H9 (cell line): ENCODE measurements at regions not wholly inside any gene's neighbourhood (a gene's known extent, or its start where the extent isn't known, plus 50 kb on each side); places are given as distances from the start of the nearest gene placed in this dataset.

ENCODE experiments used
- DNase-seq: peaks from one replicate; pipeline ENCODE4 v3.0.0-alpha.2; 2017
- H2AFZ ChIP-seq: one replicate; pipeline ENCODE4 v1.6.1; 2013; ENCODE audit warnings: mild to moderate bottlenecking, low read length, control low read depth, moderate library complexity
- H2AK5ac ChIP-seq: 2 replicates; pipeline ENCODE4 v1.6.1; 2013; ENCODE audit warnings: low read length, control low read depth, mixed read lengths; ENCODE audit not compliant: insufficient read length
- H2BK120ac ChIP-seq: one replicate; pipeline ENCODE4 v1.6.1; 2013; ENCODE audit warnings: low read depth, mild to moderate bottlenecking, low read length, control low read depth, inconsistent platforms; ENCODE audit not compliant: poor library complexity, severe bottlenecking
- H2BK12ac ChIP-seq: 2 replicates; pipeline ENCODE4 v1.6.1; 2013; ENCODE audit warnings: low read length, control low read depth, mixed read lengths, low read depth; ENCODE audit not compliant: insufficient read length
- H2BK15ac ChIP-seq: 2 replicates; pipeline ENCODE4 v1.6.1; 2013; ENCODE audit warnings: low read depth, low read length, control low read depth
- H2BK20ac ChIP-seq: one replicate; pipeline ENCODE4 v1.6.1; 2013; ENCODE audit warnings: low read depth, mild to moderate bottlenecking, low read length, control low read depth, inconsistent platforms; ENCODE audit not compliant: poor library complexity, severe bottlenecking
- H2BK5ac ChIP-seq: 2 replicates; pipeline ENCODE4 v1.6.1; 2013; ENCODE audit warnings: low read length, control low read depth, mixed read lengths; ENCODE audit not compliant: insufficient read length
- H3K14ac ChIP-seq: 2 replicates; pipeline ENCODE4 v1.6.1; 2013; ENCODE audit warnings: low read length, control low read depth; ENCODE audit not compliant: insufficient read depth
- H3K18ac ChIP-seq: 2 replicates; pipeline ENCODE4 v1.6.1; 2013; ENCODE audit warnings: low read depth, mild to moderate bottlenecking, mixed read lengths, low read length, control low read depth; ENCODE audit not compliant: insufficient read length
- H3K23ac ChIP-seq: 2 replicates; pipeline ENCODE4 v1.6.1; 2013; ENCODE audit warnings: low read length, control low read depth, mixed read lengths, low read depth; ENCODE audit not compliant: insufficient read length
- H3K23me2 ChIP-seq: 2 replicates; pipeline ENCODE4 v1.6.1; 2013; ENCODE audit warnings: low read depth, mild to moderate bottlenecking, mixed read lengths, low read length, control low read depth; ENCODE audit not compliant: insufficient read length, poor library complexity, severe bottlenecking
- H3K27ac ChIP-seq: 2 replicates; pipeline ENCODE4 v1.5.1; 2013; ENCODE audit warnings: low read length, control low read depth, mixed read lengths, low read depth; ENCODE audit not compliant: insufficient read length
- H3K27me3 ChIP-seq: 2 replicates; pipeline ENCODE4 v1.6.1; 2013; ENCODE audit warnings: low read length, control low read depth, inconsistent platforms; ENCODE audit not compliant: insufficient read depth
- H3K4ac ChIP-seq: 2 replicates; pipeline ENCODE4 v1.6.1; 2013; ENCODE audit warnings: low read depth, mild to moderate bottlenecking, control low read depth, inconsistent platforms, low read length, moderate library complexity
- H3K4me1 ChIP-seq: 2 replicates; pipeline ENCODE4 v1.6.1; 2013; ENCODE audit warnings: low read length, control low read depth, inconsistent platforms; ENCODE audit not compliant: insufficient read depth
- H3K4me2 ChIP-seq: 2 replicates; pipeline ENCODE4 v1.6.1; 2013; ENCODE audit warnings: low read length, control low read depth, mixed read lengths; ENCODE audit not compliant: insufficient read length, insufficient read depth
- H3K56ac ChIP-seq: 2 replicates; pipeline ENCODE4 v1.6.1; 2013; ENCODE audit warnings: low read depth, mild to moderate bottlenecking, mixed read lengths, low read length, control low read depth; ENCODE audit not compliant: insufficient read length
- H3K79me1 ChIP-seq: 2 replicates; pipeline ENCODE4 v1.6.1; 2013; ENCODE audit warnings: low read depth, mild to moderate bottlenecking, moderate library complexity, low read length, control low read depth, inconsistent platforms; ENCODE audit not compliant: insufficient read depth, poor library complexity, severe bottlenecking
- H3K79me2 ChIP-seq: 2 replicates; pipeline ENCODE4 v1.6.1; 2013; ENCODE audit warnings: low read length, control low read depth, inconsistent platforms; ENCODE audit not compliant: insufficient read depth
- H3K9ac ChIP-seq: 2 replicates; pipeline ENCODE4 v1.6.1; 2013; ENCODE audit warnings: low read length, control low read depth, mixed read lengths; ENCODE audit not compliant: insufficient read length; ENCODE audit errors: extremely low read depth
- H3K9me3 ChIP-seq: one replicate; pipeline ENCODE4 v1.6.1; 2013; ENCODE audit warnings: low read depth, low read length, inconsistent platforms; ENCODE audit not compliant: control insufficient read depth
- H3T11ph ChIP-seq: one replicate; pipeline ENCODE4 v1.6.1; 2013; ENCODE audit warnings: mild to moderate bottlenecking, low read length, control low read depth, inconsistent platforms
- H4K20me1 ChIP-seq: one replicate; pipeline ENCODE4 v1.6.1; 2013; ENCODE audit not compliant: control insufficient read depth, insufficient read length, insufficient read depth
- H4K5ac ChIP-seq: 2 replicates; pipeline ENCODE4 v1.6.1; 2013; ENCODE audit warnings: low read depth, mild to moderate bottlenecking, mixed read lengths, low read length, control low read depth; ENCODE audit not compliant: insufficient read length
- H4K8ac ChIP-seq: replicated peaks from 2 replicates; pipeline ENCODE4 v1.6.1; 2013; ENCODE audit warnings: low read length, control low read depth, mixed read lengths, low read depth; ENCODE audit not compliant: insufficient read length
- H4K91ac ChIP-seq: 2 replicates; pipeline ENCODE4 v1.6.1; 2013; ENCODE audit warnings: low read depth, mild to moderate bottlenecking, moderate library complexity, mixed read lengths, low read length, control low read depth; ENCODE audit not compliant: insufficient read length
- H3K27ac Mint-ChIP-seq, 3 experiments: 2 replicates in 2 of 3; 3 replicates in 1 of 3; pipeline ENCODE4 v1.8.0; 2020 to 2021; ENCODE audit warnings: mixed read lengths in 3 of 3, mild to moderate bottlenecking in 1 of 3, moderate library complexity in 1 of 3
- H3K27me3 Mint-ChIP-seq: 2 replicates; pipeline ENCODE4 v1.8.0; 2021; ENCODE audit warnings: low read depth, mild to moderate bottlenecking, moderate library complexity, mixed read lengths
- H3K36me3 Mint-ChIP-seq, 3 experiments: 2 replicates in 2 of 3; 3 replicates in 1 of 3; pipeline ENCODE4 v1.8.0; 2020 to 2021; ENCODE audit warnings: low read depth in 3 of 3, mixed read lengths in 3 of 3; ENCODE audit not compliant: insufficient read depth in 1 of 3
- H3K4me1 Mint-ChIP-seq, 2 experiments: 2 replicates each; pipeline ENCODE4 v1.8.0; 2020; ENCODE audit warnings: mixed read lengths in 2 of 2
- H3K4me3 Mint-ChIP-seq, 2 experiments: 2 replicates in 1 of 2; 3 replicates in 1 of 2; pipeline ENCODE4 v1.8.0; 2020 to 2021; ENCODE audit warnings: mild to moderate bottlenecking in 2 of 2, mixed read lengths in 2 of 2, moderate library complexity in 1 of 2
- H3K9me3 Mint-ChIP-seq, 2 experiments: 2 replicates in 1 of 2; 3 replicates in 1 of 2; pipeline ENCODE4 v1.8.0; 2020; ENCODE audit warnings: mild to moderate bottlenecking in 2 of 2, mixed read lengths in 2 of 2, moderate library complexity in 1 of 2
- CTCF ChIP-seq: fragments of 200-600 bp; sonication (generic); conservative IDR thresholded peaks from 3 replicates; pipeline ENCODE4 v1.8.0; 2021; ENCODE audit warnings: antibody characterized with exemption, mild to moderate bottlenecking
- WGBS: extraction: QIAGEN DNeasy Blood & Tissue Kit; methylation state at CpG from one replicate; pipeline ENCODE4 v1.1.7; 2013; ENCODE audit warnings: missing lambda C conversion rate, low lambda C conversion rate, mixed read lengths; ENCODE audit not compliant: insufficient read length; ENCODE audit errors: extremely low coverage; 5-methylcytosine and 5-hydroxymethylcytosine counted together

GRCh38 chr12:58814036-58814435 lies 106.3 kb downstream of the LRIG3 start:
- Histone ChIP-seq H4K20me1 (no peaks in the 10 kb centered on the region), H3K18ac (no peak overlapping the region), H3K4me2 (no peak overlapping the region), H3K4me1 (no peaks in the 10 kb centered on the region), H3K23ac (no peak overlapping the region), H2BK15ac (no peak overlapping the region), H3K4ac (no peak overlapping the region), H2BK5ac (no peak overlapping the region), H3K79me2 (no peaks in the 10 kb centered on the region), H3K9me3 (no peaks in the 10 kb centered on the region), H4K91ac (no peak overlapping the region), H2BK120ac (no peak overlapping the region), H4K8ac (no peak overlapping the region), H3K27ac (no peak overlapping the region), H3T11ph (no peak overlapping the region), H3K56ac (no peak overlapping the region), H3K27me3 (no peaks in the 10 kb centered on the region; the same call in 1 of the 2 replicates), H3K79me1 (no peaks in the 10 kb centered on the region), H3K14ac (no peak overlapping the region), H2BK12ac (no peak overlapping the region), H3K9ac (no peak overlapping the region), H2AK5ac (no peak overlapping the region), H4K5ac (no peak overlapping the region), H3K23me2 (no peaks in the 10 kb centered on the region), H2AFZ (no peak overlapping the region), H2BK20ac (no peak overlapping the region)
- Mint-ChIP-seq H3K27ac (no peak overlapping the region), H3K36me3 (no peaks in the 10 kb centered on the region), H3K4me3 (no peak overlapping the region), H3K4me1 (peaks cover 3 to 9% of the 10 kb centered on the region in 2 experiments; a peak in 3 of 4 replicates), H3K9me3 (no peaks in the 10 kb centered on the region), H3K27me3 (no peaks in the 10 kb centered on the region; the same call in 1 of the 2 replicates)
- DNase-seq, result no peak
- TF ChIP-seq CTCF, result no peak
- no CpG with 5 or more reads among the region's 1 CpG for WGBS
